HuH-7 (cell line): ENCODE measurements at regions not wholly inside any gene's neighbourhood (a gene's known extent, or its start where the extent isn't known, plus 50 kb on each side); places are given as distances from the start of the nearest gene placed in this dataset.

Experiments used
- DNase-seq: peaks from one replicate; pipeline ENCODE4 v3.0.0; 2011; ENCODE audit warnings: low spot score

DNA sequence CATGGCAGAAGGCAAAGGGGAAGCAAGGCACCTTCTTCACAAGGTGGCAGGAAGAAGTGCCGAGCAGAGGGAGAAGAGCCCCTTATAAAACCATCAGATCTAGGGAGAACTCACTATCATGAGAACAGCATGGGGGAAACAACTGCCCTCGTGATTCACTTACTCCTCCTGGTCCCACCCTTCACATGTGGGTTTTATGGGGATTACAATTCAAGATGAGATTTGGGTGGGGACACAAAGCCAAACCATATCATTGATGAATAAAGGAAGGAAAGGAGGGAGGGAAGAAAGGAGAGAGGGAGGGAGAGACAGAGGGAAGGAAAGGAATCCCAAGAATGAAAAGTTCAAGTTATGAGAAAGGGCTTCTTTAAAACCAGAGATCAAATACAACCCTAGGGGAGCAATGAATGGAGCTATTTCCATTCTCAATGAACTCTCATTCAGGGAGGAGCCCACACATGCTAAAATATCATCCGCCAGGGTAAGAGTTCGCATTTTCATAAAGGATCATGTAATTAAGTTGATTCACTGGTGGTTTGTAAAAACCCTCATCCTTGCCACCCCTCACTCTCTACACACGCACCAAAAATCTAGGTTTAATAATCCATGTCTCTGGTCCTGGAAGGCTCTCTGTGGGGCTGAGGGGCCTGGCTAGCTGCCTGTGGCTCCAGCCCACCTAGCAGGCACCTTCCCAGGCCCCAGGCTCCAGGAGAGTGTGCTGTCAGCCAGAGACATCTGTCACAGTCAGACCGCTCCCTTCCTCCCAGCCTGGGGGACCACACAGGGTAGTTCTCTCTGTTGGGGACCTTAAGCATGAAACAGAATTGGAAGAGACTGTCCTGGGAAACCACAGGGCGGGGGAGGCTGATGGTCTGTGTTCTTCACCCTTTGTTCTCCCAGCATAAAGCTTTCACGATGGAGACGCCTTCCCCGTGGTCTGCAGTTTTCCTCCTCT, 94.0 kb downstream of the CCDC185 start:
- no peak for DNase-seq

DNA sequence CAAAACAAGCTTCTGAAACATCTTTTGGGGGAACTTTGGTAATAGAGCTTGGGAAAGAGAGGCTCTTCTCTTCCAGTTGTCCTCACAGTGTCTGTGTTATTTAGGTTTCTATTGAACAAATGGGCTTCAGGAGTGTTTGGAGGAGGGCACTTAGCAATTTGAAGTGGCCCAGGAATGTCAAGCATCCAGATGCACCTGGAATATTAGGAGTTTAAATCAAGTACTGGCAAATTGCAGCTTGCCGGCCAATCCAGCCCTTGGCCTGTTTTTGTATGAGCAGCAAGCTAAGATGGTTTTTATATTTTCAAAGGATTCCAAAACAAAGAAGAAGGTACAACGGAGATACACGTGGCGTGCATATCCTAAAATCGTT, 94.7 kb downstream of the CCDC185 start:
- DNase-seq, result no peak

DNA sequence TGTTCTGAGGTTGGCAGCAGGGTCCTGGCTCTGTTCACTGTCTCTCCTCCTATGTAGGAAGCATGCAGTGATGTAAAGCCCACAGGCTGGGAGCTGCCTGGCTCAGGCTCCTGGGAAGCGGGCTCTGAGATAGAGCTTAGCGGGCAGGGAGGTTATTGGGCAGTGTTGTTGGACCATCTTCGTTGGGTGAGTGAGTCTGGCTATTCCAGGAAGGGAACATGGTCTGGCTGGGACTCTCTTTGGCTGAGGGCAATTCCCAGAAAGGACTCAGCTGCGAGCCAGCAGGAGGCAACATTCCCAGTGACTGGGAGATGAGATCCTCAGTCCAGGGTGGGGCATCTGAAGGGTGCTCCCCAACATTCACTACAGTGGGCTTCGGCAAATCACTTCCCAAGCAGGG, 96.2 kb downstream of the CCDC185 start:
- DNase-seq, result no peak

DNA sequence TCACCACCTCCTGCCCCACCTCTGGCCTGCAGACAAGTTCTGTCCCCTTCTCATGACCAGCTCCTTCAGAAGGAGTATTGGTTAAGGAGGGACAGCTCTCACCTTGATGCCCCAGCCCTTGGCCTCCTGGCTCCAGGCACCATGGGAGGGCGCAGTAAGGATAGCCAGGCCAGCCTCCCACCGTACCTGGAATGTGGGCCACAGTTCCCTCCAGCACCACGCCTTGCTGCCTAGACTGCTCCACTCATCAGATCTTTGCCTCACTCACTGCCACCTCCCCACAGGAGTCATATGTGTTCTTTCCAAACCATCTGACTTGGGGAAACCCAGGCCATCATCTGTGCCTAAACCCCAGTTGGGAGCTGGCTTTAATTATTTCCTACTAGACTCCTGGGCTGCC, 97.0 kb downstream of the CCDC185 start:
- no peak for DNase-seq
